Erythroblast (primary cell): ENCODE measurements at regions not wholly inside any gene's neighbourhood (a gene's known extent, or its start where the extent isn't known, plus 50 kb on each side); places are given as distances from the start of the nearest gene placed in this dataset.

Experiments
- GATA1 ChIP-seq: IDR thresholded peaks from 2 replicates; pipeline ENCODE4 v1.6.1; 2011; ENCODE audit warnings: low read depth, mild to moderate bottlenecking, control low read depth, low read length, moderate library complexity
- POLR2A ChIP-seq: IDR thresholded peaks from 2 replicates; pipeline ENCODE4 v1.6.1; 2011; ENCODE audit warnings: mild to moderate bottlenecking, low read length

DNA sequence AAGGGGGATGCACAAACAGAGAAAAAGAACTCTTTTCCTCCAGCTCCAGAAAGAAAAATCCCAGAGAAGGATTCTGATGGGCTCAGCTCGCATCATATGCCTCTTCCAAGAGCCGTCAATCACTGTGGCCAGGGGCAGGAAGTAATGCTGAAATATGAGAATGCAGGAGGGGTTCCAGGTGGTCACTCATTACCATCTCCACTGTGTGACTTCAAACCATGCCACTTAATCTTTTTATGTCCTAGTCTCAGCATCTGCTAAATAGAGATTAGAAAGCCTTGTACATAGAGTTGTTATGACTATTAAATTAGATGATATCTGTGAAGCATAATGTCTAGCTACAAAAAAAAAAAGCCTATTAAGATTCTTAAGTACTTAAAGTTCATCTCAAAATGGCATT lies 65.6 kb upstream of the FICD start:
- TF ChIP-seq POLR2A, result no peak
- no peak for TF ChIP-seq GATA1
